HT-29 (cell line): ENCODE measurements at regions not wholly inside any gene's neighbourhood (a gene's known extent, or its start where the extent isn't known, plus 50 kb on each side); places are given as distances from the start of the nearest gene placed in this dataset. TPM values are rescaled to one million over a fixed set of nuclear protein-coding genes. Genes with fewer than 3 reads are reported as not detected.

Experiments
- small RNA-seq: library from RNA; depleted of rRNA; stranded (forward); fragments of <200 nt; gene quantifications from one replicate; pipeline ENCODE3, GENCODE V24; 2014

Small RNAs in the stretch of these regions (small RNA-seq; reads per million reads assigned to genes)
- gene RF00019: not detected
